ENCODE measurements at regions not wholly inside any gene's neighbourhood (a gene's known extent, or its start where the extent isn't known, plus 50 kb on each side); places are given as distances from the start of the nearest gene placed in this dataset.
A peak's percentile ranks its signal among the peaks of the same experiment; 100 is the strongest.

GRCh38 chr10:79018521-79019011, 50.2 kb upstream of the ZMIZ1 start:
- peaks cover 0 to 5% (median 0%) of the 10 kb centered on the region in 4 donors for H3K9me3 ChIP-seq
- peaks cover 0 to 10% (median 6%) of the 10 kb centered on the region in 4 donors for H3K4me1 ChIP-seq
- no peak for ATAC-seq (ENCODE audit: low FRiP score in 2 of 2)
- H3K36me3 ChIP-seq = no peaks in the 10 kb centered on the region
- no peak for TF ChIP-seq POLR2A (IDR thresholded peaks at IDR 0.05)
- TF ChIP-seq EP300 (IDR thresholded peaks at IDR 0.05) = no peak
- TF ChIP-seq POLR2AphosphoS5 (IDR thresholded peaks at IDR 0.05) = no peak
- no peak for TF ChIP-seq CTCF (IDR thresholded peaks at IDR 0.05)
- peak in 1 of 2 donors; percentile 18 for DNase-seq
- H3K27me3 ChIP-seq = no peaks in the 10 kb centered on the region
- WGBS, 2 donors = 56 to 96% methylated on average over 3 to 5 of the region's 5 CpGs
- no peak overlapping the region for H3K4me3 ChIP-seq
- peak overlapping the region in 2 of 4 donors; percentile 8 to 19 for H3K27ac ChIP-seq

Small RNA genes lying in the stretch of these regions (small RNA-seq; reads per million reads assigned to genes)
- gene RF00056 = 0 reads per million in 4 donors
